ENCODE measurements at regions not wholly inside any gene's neighbourhood (a gene's known extent, or its start where the extent isn't known, plus 50 kb on each side); places are given as distances from the start of the nearest gene placed in this dataset.

GRCh38 chr4:55259294-55259693, 86.7 kb upstream of the SRD5A3 start:
- TF ChIP-seq CTCF (IDR thresholded peaks at IDR 0.05; ENCODE audit: borderline replicate concordance, insufficient read depth, low read depth, low read length) = no peak
- H3K4me3 ChIP-seq (ENCODE audit: low read depth, low read length) = no peak overlapping the region

- no peak overlapping the region for H3K4me3 ChIP-seq (ENCODE audit: low read depth, low read length)
- TF ChIP-seq CTCF (IDR thresholded peaks at IDR 0.05; ENCODE audit: borderline replicate concordance, insufficient read depth, low read depth, low read length) = no peak
These were observed 76.6 kb upstream of the SRD5A3 start for GRCh38 chr4:55269470-55269869.

- TF ChIP-seq CTCF (IDR thresholded peaks at IDR 0.05; ENCODE audit: borderline replicate concordance, insufficient read depth, low read depth, low read length) = no peak
- no peak overlapping the region for H3K4me3 ChIP-seq (ENCODE audit: low read depth, low read length)
These were observed 76.0 kb upstream of the SRD5A3 start for GRCh38 chr4:55269995-55270394.

- H3K4me3 ChIP-seq (ENCODE audit: low read depth, low read length) = no peak overlapping the region
- TF ChIP-seq CTCF (IDR thresholded peaks at IDR 0.05; ENCODE audit: borderline replicate concordance, insufficient read depth, low read depth, low read length) = no peak
These were observed 75.6 kb upstream of the SRD5A3 start for GRCh38 chr4:55270481-55270880.

- no peak for TF ChIP-seq CTCF (IDR thresholded peaks at IDR 0.05; ENCODE audit: borderline replicate concordance, insufficient read depth, low read depth, low read length)
- H3K4me3 ChIP-seq (ENCODE audit: low read depth, low read length) = no peak overlapping the region
These were observed 73.9 kb upstream of the SRD5A3 start for GRCh38 chr4:55272102-55272501.

- TF ChIP-seq CTCF (IDR thresholded peaks at IDR 0.05; ENCODE audit: borderline replicate concordance, insufficient read depth, low read depth, low read length) = no peak
These were observed 73.5 kb upstream of the SRD5A3 start for GRCh38 chr4:55272589-55272988.

GRCh38 chr4:55277011-55277410, 69.0 kb upstream of the SRD5A3 start:
- H3K4me3 ChIP-seq (ENCODE audit: low read depth, low read length) = no peak overlapping the region
- TF ChIP-seq CTCF (IDR thresholded peaks at IDR 0.05; ENCODE audit: borderline replicate concordance, insufficient read depth, low read depth, low read length) = no peak

More at GRCh38 chr4:55272589-55272988, 73.5 kb upstream of the SRD5A3 start:
- H3K4me3 ChIP-seq (ENCODE audit: low read depth, low read length) = no peak overlapping the region
